DMS114 treated with DMSO at 0.1 percent for 48 hours (cell line): ENCODE measurements at regions not wholly inside any gene's neighbourhood (a gene's known extent, or its start where the extent isn't known, plus 50 kb on each side); places are given as distances from the start of the nearest gene placed in this dataset.
"Not testable (repeated sequence)": the region's sequence is repeated elsewhere in the genome, so short reads cannot be mapped to it uniquely, and the experiment has no call there.

Source experiments
- DNase-seq: peaks from one replicate; lab custom pipeline; 2025; ENCODE audit not compliant: unreplicated experiment; lab: John Stamatoyannopoulos, UW

DNA sequence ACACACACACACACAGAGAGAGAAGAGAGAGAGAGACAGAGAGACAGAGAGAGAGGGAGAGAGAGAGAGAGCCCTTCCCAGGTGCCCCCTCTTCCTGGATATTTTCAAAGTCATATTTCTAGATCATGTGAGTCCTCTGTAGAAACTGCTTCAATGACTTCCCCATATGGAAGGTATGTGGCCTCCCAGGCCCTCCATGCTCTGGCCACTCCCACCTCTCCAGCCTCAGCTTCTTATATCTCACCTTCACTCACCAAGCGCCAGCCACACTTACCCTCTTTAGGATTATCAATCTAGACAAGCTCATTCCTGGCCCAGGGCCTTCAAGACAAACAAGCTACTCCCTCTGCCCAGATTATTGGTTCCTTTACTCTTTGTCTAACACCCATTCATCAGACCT, 259.7 kb downstream of the MTERF1 start:
- no peak for DNase-seq

DNA sequence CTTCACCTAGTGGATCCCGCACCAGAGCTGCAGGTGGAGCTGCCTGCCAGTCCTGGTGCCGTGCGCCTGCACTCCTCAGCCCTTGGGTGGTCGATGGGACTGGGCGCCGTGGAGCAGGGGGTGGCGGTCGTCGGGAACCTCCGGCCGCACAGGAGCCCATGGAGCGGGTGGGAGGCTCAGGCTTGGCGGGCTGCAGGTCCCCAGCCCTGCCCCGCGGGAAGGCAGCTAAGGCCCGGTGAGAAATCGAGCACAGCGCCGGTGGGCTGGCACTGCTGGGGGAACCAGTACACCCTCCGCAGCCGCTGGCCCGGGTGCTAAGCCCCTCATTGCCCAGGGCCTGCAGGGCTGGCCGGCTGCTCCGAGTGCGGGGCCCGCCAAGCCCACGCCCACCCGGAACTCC, 253.2 kb downstream of the MTERF1 start:
- not testable (repeated sequence) for DNase-seq

DNA sequence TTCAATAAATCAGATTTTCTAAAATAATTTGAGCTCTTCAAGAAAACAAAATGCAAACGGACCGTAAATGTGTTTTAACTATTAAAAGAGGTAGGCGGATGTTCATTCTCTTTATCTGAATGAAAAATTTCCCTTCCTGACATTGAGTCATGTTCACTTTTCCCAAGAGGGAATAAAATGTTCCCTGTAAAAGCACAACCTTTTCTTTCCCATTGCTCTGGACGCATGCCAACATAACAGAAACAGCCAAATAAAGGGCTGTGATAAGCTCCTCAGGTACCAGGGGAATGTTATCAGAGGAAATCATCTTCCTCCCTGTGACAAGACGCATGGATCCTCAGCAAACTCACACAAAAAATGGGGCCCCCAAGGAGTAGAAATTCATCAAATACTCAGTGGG, 251.8 kb downstream of the MTERF1 start:
- DNase-seq: no peak

DNA sequence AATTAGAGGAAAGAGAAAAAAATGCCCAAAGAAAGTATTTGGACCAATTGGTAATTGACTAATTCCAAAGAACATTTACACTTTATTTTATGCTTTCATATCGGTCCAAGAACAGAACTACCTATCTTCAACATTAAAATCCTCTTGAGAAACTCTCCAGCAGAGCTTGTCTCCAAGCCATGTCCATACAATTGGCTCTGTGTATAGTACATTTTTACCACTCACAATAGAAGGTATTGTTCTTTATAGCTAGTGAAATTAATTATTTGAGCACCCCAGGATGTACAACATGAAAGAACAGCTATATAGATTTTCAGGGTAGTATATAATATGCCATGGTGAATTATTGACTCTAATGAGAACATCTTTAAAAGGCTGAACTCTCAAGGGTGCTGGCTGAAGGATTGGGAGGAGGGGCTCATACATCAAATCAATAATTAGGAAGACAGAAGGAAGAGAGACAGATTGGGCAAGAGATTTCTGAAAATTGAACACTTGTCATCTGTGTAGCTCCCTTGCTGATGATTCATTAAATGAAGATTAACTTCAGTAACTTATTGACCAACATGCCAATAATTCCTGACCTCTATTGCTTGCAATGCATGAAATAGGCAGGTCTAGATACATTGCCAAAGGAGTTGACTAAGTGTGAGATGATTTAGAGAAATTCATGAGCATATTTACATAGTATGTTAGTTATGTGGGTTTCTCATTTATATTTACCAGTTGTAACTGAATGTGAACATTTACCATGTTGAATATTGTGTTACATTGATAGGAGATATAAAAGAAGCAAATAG, 249.7 kb downstream of the MTERF1 start:
- no peak for DNase-seq

DNA sequence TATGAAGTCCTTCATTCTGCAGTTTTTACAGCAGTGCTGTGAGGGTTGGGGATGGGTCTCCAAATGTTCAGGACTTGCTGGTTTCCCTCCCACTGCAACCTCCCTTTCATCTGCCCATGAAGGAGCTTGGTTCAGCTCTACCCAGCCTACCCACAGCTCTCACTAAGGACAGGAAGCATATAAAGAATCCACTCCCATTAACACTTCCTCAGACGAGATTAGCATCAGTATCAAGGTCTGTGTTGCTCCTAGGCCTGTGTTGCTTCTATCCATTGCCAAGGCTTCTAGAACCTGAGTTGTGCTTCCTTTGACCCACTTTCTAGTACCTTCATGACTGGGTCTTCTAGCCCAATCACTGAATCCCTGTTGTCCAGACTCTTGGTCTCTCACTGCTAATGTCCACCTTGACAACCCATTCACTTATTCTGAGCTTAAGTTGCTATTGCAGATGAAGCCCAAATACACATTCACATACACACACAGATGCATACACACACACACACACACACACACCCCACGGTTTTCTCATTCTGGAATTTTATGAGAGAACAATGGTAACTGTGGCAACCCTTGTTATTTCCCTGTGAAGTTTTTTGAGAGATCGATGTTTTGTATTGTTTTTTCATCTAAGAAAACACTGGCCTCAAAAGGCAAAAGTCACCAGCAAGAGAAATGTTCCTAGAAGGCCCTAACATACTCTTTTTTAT, 248.1 kb downstream of the MTERF1 start:
- no peak for DNase-seq

DNA sequence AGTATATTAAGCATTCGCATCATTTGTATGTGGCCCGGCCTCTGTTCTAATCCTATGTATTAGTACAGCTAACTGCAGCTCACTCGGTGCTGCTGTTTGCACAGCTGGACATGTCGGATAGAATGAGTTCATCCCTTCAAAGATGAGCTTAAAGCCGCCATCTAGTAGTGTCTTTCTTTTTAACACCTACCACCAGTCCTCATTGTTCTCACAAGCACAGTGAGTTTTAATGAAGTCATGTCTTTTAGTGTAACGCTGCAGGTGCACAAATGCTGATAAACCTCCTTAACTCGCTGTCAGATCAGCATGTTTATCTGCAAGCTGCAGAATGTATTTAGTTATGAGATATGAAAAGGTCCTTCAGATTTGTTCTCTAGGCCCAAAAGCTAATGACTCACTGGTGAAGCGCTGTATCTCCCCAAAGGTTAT, 247.5 kb downstream of the MTERF1 start:
- DNase-seq: no peak

DNA sequence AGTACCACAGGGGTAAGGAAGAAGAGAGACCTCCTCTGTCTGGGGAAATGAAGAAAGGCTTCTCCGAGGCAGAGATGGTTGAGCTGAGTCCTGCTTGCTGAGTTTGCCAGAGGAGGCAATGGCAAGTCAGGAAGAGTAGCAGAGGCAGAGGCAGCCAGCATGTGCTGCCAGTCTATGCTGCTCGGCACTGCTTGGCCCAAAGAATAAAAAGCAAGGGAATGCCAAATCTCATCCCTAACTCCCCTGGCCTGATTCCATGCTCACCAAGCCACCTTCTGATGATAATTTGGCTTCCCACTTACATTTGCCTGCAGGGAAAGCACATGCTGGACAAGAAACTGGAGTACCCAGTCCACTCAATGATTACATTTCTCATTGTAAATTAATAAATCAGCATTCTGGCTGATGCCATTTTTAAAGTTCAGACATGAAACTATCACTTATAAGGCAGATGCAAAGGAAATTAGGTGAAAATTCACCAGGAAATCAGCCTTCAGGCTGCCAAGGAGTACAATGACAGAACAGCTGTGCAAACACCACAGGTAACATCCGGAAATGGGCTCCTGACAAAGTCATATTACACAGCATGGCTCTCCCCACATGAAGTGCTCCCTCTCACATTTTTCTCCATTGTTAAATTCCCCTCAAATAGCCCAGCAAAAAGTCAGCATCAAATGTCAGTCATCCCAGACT, 245.9 kb downstream of the MTERF1 start:
- no peak for DNase-seq

DNA sequence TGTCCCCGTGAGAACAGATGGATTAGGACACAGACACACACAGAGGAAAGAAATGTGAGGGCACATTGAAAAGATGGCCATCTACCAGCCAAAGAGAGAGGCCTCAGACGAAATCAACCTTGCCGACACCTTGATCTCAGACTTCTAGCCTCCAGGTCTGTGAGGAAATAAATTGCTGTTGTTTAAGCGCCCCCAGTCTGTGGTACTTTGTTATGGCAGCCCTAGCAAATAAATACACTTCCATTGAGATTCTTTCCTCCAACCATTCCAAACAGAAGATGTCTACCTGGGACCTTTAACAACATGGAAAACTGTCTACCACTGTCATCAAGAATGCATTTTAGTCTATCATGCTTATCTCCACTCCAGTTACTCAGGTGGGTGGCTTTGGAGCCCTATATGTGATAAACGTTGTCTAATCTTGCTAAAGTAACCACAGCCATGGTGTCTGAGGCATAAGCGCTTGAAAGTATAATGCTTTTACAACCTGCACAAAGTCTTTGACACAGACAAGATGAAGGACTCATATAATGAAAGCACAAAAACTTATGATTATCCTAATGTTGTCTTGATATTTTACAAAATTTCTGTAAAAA, 244.3 kb downstream of the MTERF1 start:
- DNase-seq: peak; percentile 3

DNA sequence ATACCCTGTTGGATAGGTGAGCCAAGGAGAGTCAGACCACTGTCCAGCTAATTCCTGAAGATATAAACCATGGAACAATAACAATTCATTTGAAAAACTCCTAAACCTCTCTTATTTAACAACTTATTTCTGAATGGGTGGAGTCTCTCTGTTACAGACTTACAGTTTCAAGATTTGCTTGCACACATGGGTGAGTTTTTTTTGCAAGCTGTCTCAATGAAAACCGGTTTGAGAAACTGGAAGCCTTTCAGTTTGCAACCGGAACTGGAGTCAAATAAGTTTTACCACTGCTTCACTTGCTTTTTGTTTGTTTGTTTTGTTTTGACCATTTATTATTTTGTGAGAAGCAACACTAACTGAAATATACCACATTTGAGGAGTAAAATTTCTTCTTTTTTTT, 243.8 kb downstream of the MTERF1 start:
- no peak for DNase-seq

DNA sequence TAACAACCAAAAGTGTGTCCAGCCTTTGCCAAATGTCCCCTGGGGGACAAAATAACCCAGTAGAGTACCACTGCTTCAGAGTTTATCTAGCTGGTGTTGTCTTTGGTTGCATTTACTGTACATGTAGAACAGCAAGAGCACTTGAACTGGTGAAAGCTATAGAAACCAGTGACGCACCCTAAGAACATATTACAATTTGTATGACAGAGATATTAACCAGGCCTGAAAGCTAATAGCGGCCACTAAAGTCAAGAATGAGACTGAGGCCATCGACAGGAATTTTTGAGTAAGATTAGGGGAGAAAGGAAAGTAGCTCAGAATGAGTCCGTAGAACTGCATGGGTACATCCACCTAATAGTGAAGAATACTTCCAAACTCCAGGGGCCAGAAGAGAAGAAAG, 236.2 kb downstream of the MTERF1 start:
- no peak for DNase-seq

DNA sequence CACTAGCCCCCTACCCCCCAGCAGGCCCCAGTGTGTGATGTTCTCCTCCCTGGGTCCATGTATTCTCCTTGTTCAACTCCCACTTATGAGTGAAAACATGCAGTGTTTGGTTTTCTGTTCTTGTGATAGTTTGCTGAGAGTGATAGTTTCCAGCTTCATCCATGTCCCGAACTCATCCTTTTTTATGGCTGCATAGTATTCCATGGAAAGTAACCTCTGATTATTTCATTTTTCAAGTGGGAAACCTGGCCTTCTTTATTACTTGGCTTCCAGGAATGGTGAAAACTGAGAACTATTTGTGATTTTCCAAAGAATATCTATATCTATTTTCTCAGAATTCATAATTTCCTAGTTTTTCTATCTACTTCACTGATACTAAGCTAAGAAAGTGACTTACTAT, 235.0 kb downstream of the MTERF1 start:
- no peak for DNase-seq

DNA sequence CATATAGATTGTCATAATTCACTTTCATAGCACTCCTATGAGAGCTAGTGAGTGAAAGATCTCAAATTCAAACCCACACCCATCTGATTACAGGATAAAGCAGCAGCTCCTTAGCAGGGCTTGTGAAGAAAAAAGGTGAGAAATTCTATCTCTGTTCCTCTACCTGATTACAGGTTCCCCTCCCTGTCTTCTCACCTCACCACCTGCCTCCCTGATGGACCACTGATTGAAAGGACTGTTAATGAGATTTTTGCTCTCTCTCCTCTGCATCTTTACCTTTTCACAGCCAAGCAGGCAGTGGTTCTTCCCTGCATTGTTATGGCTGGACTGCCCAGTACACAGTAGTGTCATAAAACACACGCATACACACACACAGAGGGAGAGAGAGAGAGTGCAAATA, 228.5 kb downstream of the MTERF1 start:
- no peak for DNase-seq

DNA sequence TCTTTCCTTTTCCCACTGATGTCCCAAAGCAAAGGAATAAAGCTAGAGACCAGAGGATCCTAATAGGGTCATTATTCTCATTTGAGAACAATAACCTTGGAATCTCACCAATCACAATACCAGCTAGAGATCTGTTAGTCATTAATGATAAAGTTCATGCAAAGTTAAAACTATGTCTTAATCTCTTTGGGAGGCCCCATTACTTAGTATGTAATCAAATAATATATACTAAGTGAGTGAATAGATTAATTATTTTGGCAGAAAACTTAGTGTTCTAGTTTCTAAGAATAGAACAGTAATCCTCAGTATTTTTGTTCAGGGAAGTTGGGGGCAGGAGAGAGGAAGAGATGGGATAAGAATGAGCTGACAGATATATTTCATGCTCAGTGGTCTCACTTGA, 227.2 kb downstream of the MTERF1 start:
- DNase-seq: no peak

DNA sequence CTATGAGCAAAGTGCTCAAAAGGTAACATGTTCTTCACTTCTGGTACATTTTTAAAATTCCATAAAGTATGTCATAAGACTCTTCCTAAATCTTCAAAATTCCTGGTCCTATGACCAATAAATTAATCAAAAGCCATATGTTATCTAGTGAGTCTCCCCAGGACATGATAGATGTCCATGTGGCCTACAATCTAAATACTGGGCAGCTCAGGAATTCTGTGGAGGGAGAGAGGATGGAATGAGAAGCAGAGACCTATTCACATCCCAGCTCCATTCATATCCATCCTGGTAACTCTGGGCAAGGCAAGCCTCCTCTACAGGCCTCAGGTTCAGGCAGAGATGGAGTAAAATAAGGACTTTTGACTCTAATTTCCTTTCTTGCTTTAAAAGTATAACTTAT, 224.8 kb downstream of the MTERF1 start:
- no peak for DNase-seq

DNA sequence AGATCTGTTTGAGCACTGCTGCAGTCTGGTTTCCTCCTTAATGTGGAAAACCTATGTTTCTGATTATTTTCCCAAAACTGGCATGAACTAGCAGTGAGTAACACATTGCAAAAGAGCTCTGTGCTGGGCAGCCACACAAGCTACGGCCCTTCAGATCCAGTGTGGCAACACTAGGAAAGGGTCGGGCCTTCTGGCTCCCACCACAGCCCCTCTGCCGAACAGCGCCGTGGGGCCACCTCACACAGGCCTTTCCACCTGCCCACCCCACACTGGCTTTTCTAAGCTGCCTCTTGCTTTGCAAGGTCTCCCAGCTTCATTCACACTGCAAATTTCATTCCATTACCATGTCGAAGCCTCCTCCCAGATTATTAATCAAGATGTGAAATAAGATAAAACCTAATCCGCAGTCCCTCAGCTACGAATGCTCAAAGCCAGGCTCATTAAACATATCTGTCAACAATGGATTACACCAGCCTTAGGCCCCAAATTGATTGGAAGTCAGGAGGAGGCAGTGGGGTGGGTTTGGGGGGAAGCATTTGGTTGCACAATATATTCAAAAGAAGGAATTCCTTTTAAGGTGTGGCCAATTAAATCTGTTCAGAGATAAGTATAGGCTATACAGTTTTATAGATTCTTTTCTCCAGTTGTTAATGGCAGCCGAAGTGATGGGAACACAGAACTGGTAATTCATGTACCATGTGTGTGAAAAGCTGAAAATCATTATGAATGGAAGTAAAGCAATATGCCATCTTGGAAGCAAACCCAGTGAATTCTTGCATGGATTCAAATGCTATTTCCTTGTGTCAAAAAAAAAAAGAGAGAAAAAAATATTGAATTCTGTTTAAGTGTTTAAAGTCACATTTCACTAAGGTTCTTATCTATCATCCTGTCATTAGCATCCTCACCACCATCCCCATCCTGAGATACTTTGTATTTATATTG, 223.7 kb downstream of the MTERF1 start:
- no peak for DNase-seq

DNA sequence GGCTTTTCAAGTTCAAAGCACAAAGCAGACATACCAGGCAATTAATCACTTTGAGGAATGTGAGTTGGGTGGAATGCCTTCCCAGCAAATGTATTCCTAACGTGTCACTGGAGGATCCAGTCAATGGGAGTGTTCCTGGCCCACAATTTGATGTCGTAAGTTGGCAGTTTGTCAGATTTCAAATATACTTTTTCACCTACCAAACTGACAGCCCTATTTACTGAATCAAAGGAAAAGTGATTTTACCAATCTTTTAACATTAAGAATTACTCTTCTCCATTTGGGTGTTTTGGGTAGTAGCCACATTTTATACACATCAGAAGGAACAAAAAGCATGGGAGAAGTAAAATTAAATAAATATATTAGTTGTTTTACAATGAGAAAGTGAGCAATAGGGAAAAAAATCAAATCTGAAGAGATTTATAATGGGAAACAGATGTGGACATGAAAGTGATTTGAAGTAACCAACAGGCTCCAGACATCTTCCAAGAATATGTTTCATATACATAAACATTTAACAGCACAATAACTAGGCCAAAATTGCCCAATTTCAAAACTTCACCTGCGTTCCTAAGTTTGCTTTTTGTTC, 222.9 kb downstream of the MTERF1 start:
- DNase-seq: no peak

DNA sequence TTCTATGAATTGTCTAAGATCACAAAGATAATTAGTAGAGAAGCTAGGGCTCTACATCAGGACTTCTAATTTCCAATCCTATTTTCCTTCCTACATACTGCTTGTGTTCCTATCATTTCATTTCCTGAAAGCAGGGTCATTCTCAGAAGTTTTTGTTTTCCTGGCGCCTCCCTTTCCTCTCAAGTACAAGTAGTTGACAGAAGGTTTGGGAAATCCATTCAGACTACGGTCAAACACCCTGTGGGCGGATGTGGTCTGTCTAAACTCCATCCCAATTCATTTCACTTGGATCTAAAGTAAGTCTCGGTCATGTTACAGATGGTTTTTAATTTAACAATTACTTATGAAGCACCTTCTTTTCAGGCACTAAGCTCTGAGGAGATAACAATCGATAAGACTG, 221.4 kb downstream of the MTERF1 start:
- no peak for DNase-seq

DNA sequence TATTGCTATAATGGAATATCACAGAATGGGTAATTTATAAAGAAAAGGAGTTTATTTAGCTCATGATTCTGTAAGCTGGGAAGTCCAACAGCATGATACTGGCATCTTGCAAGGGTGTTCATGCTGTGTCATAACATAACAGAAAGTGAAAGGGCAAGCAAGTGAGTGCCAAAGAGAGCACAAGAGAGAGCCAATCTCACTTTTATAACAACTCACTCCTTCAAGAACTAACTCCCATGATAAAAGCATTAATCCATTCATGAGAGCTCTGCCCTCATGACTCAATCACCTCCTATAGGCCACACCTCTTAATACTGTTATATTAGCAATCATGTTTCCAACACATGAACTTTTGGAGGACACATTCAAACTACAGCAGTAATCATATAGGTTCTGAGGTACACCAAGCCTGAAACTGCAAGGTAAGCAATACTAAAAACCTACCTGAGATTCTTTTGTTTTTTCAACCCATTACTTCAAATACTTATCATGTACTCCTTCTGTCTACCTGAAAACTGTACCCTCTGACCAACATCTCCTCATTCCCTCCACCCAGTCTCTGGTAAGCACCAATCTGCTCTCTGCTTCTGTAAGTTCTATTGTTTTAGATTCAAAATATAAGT, 219.7 kb downstream of the MTERF1 start:
- DNase-seq: no peak

DNA sequence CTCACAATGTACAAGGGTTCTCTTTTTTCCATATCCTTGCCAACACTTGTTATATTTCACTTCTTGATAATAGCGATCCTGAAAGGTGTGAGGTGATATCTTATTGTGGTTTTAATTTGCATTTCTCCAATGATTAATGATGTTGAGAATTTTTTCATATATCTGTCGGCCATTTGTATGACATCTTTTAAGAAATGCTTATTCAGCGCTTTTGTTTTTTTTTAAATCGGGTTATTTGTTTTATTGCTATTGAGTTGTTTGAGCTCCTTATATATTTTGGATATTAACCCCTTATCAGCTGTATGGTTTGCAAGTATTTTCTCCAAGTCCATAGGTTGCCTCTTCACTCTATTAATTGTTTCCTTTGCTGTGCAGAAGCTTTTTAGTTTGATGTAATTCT, 218.8 kb downstream of the MTERF1 start:
- no peak for DNase-seq

DNA sequence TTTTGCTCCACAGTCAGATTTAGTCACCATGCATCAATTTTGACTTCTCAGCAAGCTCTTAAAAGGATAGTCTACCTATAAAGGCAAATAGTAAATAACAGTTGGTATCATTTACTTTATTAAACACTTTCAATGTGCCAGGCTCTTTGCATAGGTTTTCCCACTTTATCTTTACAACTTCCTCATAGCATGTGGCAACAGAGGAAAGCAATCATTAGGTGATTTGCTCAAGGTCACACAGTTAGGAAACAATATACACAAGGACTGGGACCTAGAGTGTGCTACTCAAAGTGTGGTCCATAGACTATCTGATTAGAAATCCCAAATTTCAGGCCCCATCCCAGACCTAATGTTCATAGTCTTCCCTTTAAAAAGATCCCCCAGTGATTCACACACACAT, 212.3 kb downstream of the MTERF1 start:
- no peak for DNase-seq
